ENCODE measurements at regions not wholly inside any gene's neighbourhood (a gene's known extent, or its start where the extent isn't known, plus 50 kb on each side); places are given as distances from the start of the nearest gene placed in this dataset.

- POLR2A ChIA-PET, result no interaction called here
- Histone ChIP-seq H3K27ac (ENCODE audit: low read depth in 1 of 2, low read length in 2 of 2) (no peak overlapping the region), H3K4me3 (ENCODE audit: low read length) (no peak overlapping the region), H3K4me1 (ENCODE audit: insufficient read depth, low read length) (no peaks in the 10 kb centered on the region), H3K36me3 (ENCODE audit: insufficient read depth, low read length) (no peaks in the 10 kb centered on the region), H3K27me3 (ENCODE audit: control insufficient read depth in 1 of 2, insufficient read depth in 2 of 2, low read length in 2 of 2) (peaks cover 0 to 5% of the 10 kb centered on the region in 2 experiments), H3K9me3 (ENCODE audit: control insufficient read depth in 1 of 2, insufficient read depth in 1 of 2, low read length in 2 of 2) (no peaks in the 10 kb centered on the region)
- no peak overlapping the region for H3K27ac Mint-ChIP-seq
- ATAC-seq (ENCODE audit: poor library complexity) (no peak), DNase-seq (no peak)
- no peaks in the 10 kb centered on the region for H3K27me3 Mint-ChIP-seq
- CTCF ChIA-PET, result no interaction called here
- H3K36me3 Mint-ChIP-seq (ENCODE audit: low read depth), result no peaks in the 10 kb centered on the region
- no peak for TF ChIP-seq CTCF (IDR thresholded peaks at IDR 0.05)
- intact Hi-C loops (cut with DNase I, micrococcal nuclease), result loop anchor here in 1 of 2 experiments (5.0 kb wide), 1 partner anchor 47 kb away; no protein-coding TSS in a partner anchor
- no peak overlapping the region for H3K4me3 Mint-ChIP-seq
- no peaks in the 10 kb centered on the region for H3K9me3 Mint-ChIP-seq
- no peaks in the 10 kb centered on the region for H3K4me1 Mint-ChIP-seq (ENCODE audit: low read depth)
Measured at GRCh38 chr9:99415606-99416005, 193.5 kb downstream of the SEC61B start.

- H3K36me3 ChIP-seq (ENCODE audit: insufficient read depth, low read length), result no peaks in the 10 kb centered on the region
- DNase-seq, result no peak
- H3K36me3 Mint-ChIP-seq (ENCODE audit: low read depth), result no peaks in the 10 kb centered on the region
- no peaks in the 10 kb centered on the region for H3K27me3 Mint-ChIP-seq
- H3K9me3 Mint-ChIP-seq, result no peaks in the 10 kb centered on the region
- no peak overlapping the region for H3K27ac ChIP-seq (ENCODE audit: low read depth in 1 of 2, low read length in 2 of 2)
- intact Hi-C loops (cut with DNase I, micrococcal nuclease), result loop anchor here in 1 of 2 experiments (5.0 kb wide), 1 partner anchor 46 kb away; no protein-coding TSS in a partner anchor
- H3K4me1 ChIP-seq (ENCODE audit: insufficient read depth, low read length), result no peaks in the 10 kb centered on the region
- H3K9me3 ChIP-seq (ENCODE audit: control insufficient read depth in 1 of 2, insufficient read depth in 1 of 2, low read length in 2 of 2), result no peaks in the 10 kb centered on the region
- no peak for TF ChIP-seq CTCF (IDR thresholded peaks at IDR 0.05)
- no peak overlapping the region for H3K4me3 ChIP-seq (ENCODE audit: low read length)
- H3K4me1 Mint-ChIP-seq (ENCODE audit: low read depth), result no peaks in the 10 kb centered on the region
- no peak overlapping the region for H3K27ac Mint-ChIP-seq
- H3K27me3 ChIP-seq (ENCODE audit: control insufficient read depth in 1 of 2, insufficient read depth in 2 of 2, low read length in 2 of 2), result peaks cover 0 to 5% of the 10 kb centered on the region in 2 experiments
- ChIA-PET CTCF (no interaction called here), POLR2A (no interaction called here)
- ATAC-seq (ENCODE audit: poor library complexity), result no peak
- H3K4me3 Mint-ChIP-seq, result no peak overlapping the region
Measured at GRCh38 chr9:99416007-99416406, 193.9 kb downstream of the SEC61B start.

GRCh38 chr9:99419070-99419469 lies 197.0 kb downstream of the SEC61B start:
- no peak for ATAC-seq (ENCODE audit: poor library complexity)

More at GRCh38 chr9:99419070-99419469, 197.0 kb downstream of the SEC61B start:
- H3K9me3 Mint-ChIP-seq, result no peaks in the 10 kb centered on the region
- no peak for TF ChIP-seq CTCF (IDR thresholded peaks at IDR 0.05)
- DNase-seq, result no peak
- ChIA-PET POLR2A (no interaction called here), CTCF (no interaction called here)
- intact Hi-C loops (cut with DNase I, micrococcal nuclease), result loop anchor here in 1 of 2 experiments (5.0 kb wide), 1 partner anchor 43 kb away; no protein-coding TSS in a partner anchor
- Histone ChIP-seq H3K27me3 (ENCODE audit: control insufficient read depth in 1 of 2, insufficient read depth in 2 of 2, low read length in 2 of 2) (no peaks in the 10 kb centered on the region), H3K4me1 (ENCODE audit: insufficient read depth, low read length) (no peaks in the 10 kb centered on the region), H3K27ac (ENCODE audit: low read depth in 1 of 2, low read length in 2 of 2) (no peak overlapping the region), H3K36me3 (ENCODE audit: insufficient read depth, low read length) (no peaks in the 10 kb centered on the region), H3K9me3 (ENCODE audit: control insufficient read depth in 1 of 2, insufficient read depth in 1 of 2, low read length in 2 of 2) (no peaks in the 10 kb centered on the region), H3K4me3 (ENCODE audit: low read length) (no peak overlapping the region)
- H3K27ac Mint-ChIP-seq, result no peak overlapping the region
- no peaks in the 10 kb centered on the region for H3K27me3 Mint-ChIP-seq
- H3K4me1 Mint-ChIP-seq (ENCODE audit: low read depth), result no peaks in the 10 kb centered on the region
- no peaks in the 10 kb centered on the region for H3K36me3 Mint-ChIP-seq (ENCODE audit: low read depth)
- no peak overlapping the region for H3K4me3 Mint-ChIP-seq

All from CD4-positive, alpha-beta T cell (primary cell).